Occipital lobe (tissue), 1 donor: ENCODE measurements at regions not wholly inside any gene's neighbourhood (a gene's known extent, or its start where the extent isn't known, plus 50 kb on each side); places are given as distances from the start of the nearest gene placed in this dataset.

Source experiments
- DNase-seq: peaks from one replicate; lab custom pipeline; 2025; lab: John Stamatoyannopoulos, UW

DNA sequence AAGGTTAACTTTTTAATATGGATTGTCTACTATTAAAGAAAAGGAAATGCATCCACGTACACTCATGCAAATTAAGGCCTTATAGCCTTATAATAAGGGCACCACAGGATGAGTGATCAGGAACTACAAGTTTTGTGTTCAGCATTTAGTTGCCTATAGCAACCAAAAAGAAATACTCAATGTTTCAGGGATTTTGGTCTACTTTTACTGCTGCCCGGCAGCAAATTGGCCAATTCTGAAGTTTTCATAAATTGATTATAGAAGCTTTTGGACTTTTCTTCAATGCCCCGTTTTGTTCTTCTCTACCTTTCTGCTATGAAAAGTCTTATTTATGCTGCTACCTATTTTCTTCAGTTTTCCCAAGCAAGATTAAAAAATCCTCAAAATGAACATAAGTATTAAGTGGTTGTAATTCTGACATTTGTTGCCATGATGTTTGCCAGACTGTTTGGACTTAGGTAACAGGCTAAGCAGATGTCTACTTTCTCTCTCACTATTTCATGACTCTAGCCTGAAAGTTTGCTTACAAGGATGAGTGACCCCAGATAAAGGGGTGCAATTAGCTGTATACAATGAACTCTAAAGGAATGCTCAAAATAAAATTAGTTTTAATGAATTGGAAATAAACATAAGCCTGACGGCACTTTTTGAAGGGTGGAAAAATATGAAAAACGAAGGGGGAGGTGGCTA, 391.5 kb upstream of the DAB2 start:
- no peak for DNase-seq

DNA sequence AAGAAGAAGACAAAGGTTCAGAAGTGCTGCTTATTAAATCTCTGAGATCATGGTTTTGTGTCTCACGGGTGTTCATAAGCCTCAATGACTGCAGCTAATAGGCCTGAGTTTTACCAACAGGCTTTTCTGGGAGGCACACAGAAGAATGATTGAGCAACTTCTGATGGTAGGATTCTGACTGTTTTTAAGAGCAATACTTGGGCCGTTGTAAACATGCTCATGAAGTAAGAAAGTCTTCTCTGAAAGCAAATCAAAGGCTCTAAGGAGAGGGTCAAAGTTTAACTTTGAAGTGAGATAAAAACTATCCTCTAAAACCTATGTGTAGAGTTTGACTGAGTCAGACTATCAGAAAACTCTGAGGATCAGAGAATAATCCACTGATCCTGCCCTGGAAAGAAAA, 390.9 kb upstream of the DAB2 start:
- no peak for DNase-seq

DNA sequence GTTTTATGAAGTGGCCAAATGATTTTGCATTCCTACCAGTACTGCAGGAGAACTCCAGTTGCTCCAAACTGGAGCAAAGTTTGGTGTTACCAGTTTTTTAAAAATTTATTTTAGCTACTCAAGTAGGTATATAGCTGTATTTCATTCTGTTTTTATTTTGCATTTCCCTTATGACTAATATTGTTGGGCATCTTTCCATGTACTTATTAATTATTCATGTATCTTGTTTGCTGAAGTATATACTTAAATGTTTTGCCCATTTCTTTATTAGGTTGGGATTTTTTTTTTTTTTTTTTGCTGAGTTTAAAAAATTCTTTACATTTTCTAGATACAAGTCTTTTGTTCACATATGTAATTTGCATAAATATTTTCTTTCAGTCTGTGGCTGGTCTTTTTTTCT, 386.6 kb upstream of the DAB2 start:
- no peak for DNase-seq

DNA sequence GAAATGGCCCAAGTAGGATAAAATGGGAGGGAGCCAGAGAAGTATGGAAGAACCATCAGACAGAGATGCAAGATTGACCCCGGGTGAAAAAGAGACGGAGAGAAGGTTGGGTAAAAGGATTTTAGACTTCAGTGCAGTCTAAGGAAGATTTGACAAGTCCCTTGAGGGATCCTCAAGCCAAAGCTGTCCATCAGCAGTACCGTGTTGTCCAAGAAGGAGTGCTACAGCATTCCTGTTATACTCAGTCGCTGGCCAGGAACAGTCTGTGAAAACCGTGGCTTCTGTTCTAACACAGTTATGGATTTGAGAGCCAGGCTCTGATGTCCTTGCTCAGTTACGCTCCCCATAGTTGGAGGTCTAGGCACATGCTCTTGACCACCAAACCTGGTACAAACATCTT, 383.9 kb upstream of the DAB2 start:
- DNase-seq, result no peak

DNA sequence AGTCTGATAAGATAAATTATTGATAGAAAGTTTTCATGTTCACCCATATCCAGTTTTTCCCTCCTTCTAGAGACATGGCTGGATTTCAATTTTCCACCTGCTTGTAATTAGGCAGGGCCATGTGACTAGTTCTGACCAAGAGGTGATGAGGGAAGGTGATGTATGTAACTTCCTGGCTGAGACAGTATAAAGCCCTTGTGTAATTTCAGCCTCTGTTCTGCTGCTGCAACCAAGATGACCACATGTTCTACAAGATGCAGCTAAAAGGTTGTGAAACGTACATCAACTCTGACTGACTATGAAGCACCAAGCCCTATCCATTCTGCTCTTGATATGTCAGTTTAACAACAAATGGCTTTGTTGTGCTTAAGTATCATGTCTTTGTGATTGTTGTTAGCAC, 376.5 kb upstream of the DAB2 start:
- DNase-seq, result no peak

DNA sequence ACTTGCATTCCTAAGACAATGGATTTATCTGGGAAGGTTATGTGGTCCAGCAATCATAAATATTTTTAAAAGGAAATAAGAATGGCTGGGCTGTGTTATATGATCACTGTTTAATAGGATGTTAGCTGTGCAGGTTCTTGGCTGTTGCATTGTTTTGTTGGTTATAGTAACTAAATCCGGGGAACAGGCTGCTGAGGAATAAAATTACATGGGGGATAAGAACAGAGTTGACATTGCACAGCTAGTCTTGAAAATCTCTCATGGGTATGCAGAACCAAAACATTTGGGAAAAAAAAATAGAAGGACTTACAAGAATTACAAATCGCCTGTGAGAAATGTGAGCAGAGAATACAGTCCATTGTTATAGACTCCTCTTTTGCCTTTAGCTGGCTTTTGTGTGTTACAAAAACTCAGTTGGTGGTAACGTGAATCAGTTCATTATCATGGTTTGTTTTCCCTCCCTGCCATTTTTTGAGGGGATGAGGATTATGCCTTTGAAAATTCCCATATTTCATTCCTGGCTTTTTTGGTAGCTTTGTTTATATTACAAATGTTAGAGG, 375.3 kb upstream of the DAB2 start:
- no peak for DNase-seq

DNA sequence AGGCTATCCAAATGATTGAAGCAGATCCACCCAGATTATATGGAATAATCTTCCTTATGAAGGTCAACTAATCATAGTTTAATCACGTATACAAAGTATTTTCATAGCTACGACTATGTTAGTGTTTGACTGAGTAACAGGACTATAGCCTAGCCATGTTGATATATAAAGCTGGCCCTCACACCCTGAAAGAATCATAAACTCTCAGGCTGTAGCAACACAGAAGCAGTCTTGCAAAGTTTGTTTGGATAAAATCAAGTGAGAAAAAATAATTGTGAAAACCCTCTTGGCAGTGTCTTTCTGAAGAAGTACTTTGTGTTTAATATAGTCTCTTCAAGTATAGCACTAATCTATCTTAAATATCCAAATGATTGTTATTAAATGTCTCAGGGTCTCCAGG, 374.5 kb upstream of the DAB2 start:
- DNase-seq, result no peak

DNA sequence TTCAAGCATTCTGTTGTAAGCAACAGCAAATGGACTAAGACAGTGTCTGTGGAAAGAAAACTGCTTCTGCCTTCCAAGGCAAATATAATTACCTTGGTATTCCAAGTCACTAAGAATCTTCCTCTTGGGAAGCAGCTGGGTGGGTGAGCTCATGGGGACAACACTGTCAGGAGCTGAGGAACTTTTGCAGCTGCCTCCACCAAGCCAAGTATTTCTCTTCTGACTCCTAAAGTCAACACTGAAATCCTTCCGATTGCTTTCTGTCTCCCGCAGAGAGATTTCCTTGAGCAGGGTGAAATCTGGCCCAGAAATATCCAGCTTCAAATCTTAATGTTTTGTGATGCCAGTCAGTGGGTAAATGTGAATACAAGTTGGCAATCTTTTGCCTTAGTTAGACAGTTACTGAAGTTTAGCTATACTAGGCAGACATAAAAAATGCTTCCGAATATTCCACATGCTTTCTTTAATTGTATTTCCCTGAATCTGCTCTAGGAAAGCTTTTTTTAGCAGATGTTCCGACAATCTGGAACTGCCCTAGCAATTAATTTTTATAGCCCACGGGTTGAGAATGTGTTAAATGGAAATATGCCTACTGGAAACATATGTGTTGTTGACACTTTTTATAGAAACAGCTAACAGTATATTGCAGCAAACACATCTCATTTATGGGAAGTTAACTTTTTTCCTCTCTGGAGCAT, 369.9 kb upstream of the DAB2 start:
- DNase-seq, result no peak

DNA sequence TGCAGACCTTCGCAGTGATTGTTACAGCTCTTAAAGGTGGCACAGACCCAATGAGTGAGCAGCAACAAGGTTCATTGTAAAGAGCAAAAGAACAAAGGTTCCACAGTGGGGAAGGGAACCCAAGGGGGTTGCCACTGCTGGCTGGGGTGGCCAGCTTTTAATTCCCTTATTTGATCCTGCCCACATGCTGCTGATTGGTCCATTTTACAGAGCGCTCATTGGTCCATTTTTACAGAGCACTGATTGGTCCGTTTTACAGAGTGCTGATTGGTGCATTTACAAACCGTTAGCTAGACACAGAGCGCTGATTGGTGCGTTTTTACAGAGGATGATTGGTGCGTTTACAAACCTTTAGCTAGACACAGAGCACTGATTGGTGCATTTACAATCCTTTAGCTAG, 360.6 kb upstream of the DAB2 start:
- DNase-seq, result no peak

DNA sequence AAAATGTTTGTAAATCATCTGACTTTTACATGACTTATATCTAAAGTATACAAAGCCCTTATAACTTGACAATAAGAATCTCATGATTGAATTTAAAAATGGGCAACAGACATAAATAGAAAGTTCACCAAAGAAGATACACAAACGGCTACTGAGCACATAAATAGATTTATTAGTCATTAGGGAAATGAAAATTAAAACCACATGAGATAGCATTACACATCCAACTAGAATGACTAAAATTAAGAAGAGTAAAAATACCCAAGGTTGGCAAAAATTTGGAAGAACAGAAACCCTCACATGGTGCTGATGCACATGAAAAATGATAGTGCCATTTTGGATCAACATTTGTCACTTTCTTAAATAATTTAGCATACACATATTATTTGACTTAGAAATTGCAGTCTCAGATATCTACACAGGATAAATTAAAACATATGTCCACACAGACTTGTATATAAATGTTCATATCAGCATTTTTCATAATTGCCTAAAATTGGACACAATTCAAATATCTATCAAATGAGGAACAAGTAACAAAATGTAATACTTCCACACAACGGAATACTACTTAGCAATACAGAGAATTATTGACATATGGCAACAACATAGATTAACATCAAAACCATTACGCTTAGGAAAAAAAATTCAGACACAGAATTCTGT, 359.1 kb upstream of the DAB2 start:
- no peak for DNase-seq

DNA sequence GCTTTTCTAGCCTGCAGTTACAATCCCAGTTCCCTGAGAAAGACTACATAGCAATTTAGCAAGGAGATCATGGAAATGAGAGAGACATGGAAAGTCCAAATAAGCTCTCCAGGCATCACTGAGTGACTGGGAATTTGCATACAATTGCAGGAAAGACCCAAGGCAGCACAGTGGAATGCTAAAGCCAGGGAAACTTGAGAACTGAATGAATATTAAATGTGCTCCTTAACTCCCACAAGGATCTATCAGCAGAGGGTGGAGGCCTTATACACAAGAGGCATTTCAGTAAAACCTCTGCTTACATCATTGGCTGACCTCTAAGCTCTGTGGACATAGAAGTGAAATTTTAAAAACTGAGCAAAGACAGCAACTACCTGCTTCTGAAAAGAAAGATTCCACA, 355.6 kb upstream of the DAB2 start:
- DNase-seq, result no peak

DNA sequence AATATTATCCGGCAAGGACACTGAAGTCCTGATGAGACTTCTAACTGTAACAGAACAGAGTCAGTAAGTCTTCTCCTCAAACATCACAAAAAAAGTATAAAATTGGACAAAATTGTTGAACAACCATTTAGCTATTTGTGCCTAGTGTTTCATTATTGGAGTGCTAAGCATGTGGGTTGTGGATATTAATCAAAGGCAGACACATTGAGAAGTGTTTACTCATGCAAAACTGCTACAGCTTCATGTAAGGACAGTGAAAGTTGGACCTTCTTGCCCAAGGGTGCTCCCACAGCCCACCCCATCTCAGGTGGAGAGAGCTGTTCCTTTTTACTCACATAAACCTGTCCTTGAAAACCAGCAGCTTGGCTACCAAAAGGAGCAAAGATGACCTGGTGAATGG, 355.1 kb upstream of the DAB2 start:
- DNase-seq, result no peak

DNA sequence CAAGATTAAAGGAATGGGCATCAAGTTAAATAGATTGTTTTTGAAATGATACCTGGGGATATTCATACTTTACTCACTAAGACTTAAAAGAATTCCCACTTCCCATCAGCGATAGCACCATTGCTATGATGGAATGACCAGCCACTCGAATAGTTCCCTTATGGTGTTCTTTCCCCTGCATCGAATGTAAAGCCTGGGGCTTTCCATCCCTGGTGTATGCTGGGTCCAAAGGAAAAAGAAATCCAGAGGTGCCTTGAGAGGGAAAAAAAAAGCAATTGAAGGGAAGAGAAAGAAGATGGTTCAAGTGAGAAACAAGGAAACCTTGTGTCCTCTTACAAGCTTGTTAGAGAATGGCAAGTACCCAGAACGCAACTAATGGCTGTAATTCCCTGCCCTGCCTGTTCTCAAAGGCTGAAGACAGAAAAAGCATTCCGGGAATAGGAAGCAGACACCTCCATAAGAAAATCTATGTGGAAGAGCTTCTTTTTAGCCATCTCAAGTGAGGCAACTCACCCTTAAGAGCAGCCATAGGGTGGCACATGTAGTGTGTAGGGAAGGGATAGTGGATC, 351.1 kb upstream of the DAB2 start:
- no peak for DNase-seq

DNA sequence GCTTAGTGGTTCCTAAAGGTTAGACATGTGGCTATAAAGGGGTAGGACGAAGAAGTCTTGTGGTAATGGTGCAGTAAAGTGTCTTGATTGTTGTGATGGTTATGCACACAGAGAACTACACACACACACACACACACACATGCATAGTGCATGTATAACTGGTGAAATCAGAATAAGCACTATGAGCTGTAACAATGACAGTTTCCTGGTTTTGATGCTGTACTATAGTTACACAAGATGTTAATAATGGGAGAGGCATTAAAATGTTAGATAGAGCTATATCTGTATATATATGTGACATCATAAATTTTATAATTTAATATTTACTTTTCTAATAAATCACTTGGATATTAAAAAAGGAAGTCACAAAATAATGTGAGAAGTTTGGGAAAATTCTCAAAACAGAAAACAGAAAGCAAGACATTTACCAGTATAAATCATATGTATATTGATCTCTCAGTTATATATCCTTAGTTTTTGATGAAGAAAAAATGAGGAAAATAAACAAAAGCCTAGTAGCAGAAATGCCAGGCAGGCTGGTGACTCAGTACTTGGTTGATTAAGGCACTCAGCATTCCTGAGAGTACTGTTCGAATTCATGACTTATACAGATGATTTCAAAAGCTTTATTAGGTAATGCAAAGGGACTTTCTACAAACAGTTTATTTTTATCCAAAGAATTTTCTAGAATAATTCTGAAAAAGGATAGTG, 350.5 kb upstream of the DAB2 start:
- DNase-seq, result no peak

DNA sequence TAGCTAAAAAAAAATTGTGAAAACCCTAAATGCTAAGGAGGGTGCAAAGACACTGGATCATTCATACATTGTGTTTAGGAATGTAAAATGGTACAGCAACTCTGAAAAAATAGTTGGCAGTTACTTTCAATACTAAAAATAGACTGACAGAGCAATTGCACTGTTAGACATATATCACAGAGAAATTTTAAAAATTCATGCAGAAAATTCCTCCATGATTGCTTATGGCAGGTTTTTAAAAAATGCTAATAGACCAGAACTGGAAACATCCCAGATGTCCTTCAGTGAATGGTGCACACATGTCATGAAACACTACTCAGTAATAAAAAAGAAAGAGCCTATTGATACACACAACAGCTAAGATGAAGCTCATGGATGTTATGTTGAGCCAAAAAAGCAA, 349.8 kb upstream of the DAB2 start:
- no peak for DNase-seq

DNA sequence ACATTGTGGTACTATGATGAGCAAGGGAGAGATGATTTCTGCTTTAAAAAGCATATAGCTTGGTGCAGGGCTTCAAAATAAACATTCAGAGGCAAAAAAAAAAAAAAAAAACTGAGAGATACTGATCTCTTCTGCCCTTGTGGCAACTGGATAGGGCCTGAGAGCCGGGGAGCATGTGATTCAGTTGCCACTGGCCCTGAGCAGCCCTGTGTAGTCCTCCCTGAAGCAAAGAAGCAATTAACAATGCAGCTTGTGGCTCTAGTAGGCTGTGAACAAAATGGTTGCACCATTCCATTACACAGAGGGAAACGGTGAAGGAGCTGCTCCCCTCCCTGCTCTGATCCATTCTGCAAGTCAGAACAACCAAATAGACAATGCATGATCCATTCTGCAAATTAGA, 347.5 kb upstream of the DAB2 start:
- no peak for DNase-seq

DNA sequence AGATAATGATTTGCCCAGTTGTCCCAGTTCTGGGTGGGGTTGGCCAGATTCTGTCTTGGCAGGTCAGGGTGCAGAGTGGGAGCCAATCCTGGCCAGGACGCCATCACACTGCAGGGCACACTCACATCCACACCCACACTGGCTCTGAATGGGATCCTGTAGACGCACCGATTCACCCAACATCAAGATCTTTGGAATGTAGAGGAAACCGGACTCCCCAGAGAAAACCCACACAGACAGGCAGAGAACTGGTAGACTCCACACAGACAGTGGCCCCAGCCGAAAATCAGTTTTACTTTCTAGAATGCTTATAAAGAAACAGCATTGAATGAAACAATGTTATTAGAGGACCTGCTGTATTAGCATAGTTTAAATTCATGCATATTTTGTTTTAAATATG, 343.1 kb upstream of the DAB2 start:
- no peak for DNase-seq

DNA sequence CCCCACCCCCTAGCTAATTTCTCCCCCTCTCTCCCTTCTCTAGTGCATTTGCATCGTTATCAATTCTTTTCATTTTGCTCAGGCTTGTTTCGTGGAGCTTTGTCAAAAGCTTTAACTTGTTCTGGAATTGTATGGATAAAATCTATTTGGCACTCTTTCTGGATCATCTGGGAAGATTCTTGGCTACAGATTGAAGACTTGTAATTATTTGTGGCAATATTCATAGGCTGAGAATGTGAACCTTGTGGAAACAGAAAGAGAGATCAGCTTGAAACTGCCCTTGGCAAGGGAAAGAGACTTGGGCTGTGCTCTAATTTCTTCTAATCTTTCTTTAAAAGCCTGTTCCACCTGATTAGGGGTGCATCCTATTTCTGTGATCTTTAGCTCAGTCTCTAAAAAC, 340.6 kb upstream of the DAB2 start:
- DNase-seq, result no peak

DNA sequence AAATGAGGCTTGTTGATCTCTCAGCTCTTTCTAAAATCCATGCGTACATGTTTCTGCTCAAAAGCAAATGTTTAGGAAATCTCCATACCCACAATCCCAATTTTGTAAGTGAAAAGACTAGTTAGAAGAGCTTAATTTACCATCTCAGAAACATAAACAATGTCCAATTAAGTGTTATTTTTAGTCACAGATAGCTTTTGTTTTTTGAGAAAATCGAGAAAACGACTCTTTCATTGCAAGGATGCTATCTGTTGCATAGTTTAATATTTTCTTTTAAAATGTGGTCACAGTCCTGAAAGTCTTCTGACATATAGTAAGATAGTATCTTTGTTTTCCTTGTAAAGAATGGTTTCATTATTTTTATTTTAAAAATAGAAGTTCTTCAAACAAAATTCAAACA, 338.0 kb upstream of the DAB2 start:
- no peak for DNase-seq

DNA sequence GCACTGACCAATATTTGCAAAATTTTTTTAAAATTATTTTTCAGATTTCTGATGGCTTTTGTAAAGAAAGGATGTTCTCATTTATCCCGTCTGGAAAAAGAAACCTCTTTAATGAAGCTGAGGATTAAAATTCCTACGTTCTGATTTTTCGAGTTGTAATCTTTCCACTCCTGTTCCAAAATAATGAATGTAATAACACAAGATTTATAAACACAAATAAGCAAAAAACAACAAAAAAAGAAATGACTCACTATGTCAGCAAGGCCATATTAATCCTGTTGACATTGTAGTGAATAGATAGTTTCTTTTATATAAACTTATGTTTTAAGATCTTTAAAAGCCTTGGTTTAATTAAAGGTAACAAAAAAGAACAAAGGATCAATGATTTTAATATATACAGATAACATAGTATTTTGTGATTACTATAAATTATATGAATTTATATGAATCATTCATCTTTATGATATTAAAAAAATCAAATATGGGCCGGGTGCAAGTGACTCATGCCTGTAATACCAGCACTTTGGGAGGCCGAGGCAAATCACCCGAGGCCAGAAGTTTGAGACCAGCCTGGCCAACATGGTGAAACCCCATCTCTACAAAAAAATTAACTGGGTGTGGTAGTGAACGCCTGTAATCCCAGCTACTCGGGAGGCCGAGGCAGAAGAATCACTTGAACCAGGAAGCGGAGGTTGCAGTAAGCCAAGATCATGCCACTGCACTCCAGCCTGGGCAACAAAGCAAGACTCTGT, 336.6 kb upstream of the DAB2 start:
- DNase-seq, result no peak
